HuH-7.5 (cell line): ENCODE measurements at regions not wholly inside any gene's neighbourhood (a gene's known extent, or its start where the extent isn't known, plus 50 kb on each side); places are given as distances from the start of the nearest gene placed in this dataset.
"Not testable (repeated sequence)": the region's sequence is repeated elsewhere in the genome, so short reads cannot be mapped to it uniquely, and the experiment has no call there.

Experiments used
- DNase-seq: peaks from one replicate; pipeline ENCODE4 v3.0.0; 2011; ENCODE audit warnings: low spot score

GRCh38 chr13:97726664-97727280, 226.7 kb upstream of the IPO5 start:
- no peak for DNase-seq

GRCh38 chr13:97727991-97728390, 225.5 kb upstream of the IPO5 start:
- DNase-seq: no peak

- no peak for DNase-seq
These were observed 217.0 kb upstream of the IPO5 start for GRCh38 chr13:97736436-97736835.

- no peak for DNase-seq
These were observed 211.4 kb upstream of the IPO5 start for GRCh38 chr13:97742084-97742483.

GRCh38 chr13:97743938-97744337, 209.5 kb upstream of the IPO5 start:
- no peak for DNase-seq

- DNase-seq: no peak
These were observed 206.8 kb upstream of the IPO5 start for GRCh38 chr13:97746649-97747048.

- DNase-seq: no peak
These were observed 204.3 kb upstream of the IPO5 start for GRCh38 chr13:97749174-97749573.

- no peak for DNase-seq
These were observed 202.0 kb upstream of the IPO5 start for GRCh38 chr13:97751477-97751876.

GRCh38 chr13:97752961-97753668, 200.4 kb upstream of the IPO5 start:
- no peak for DNase-seq

GRCh38 chr13:97753942-97754670, 199.4 kb upstream of the IPO5 start:
- no peak for DNase-seq

- DNase-seq: no peak
These were observed 195.7 kb upstream of the IPO5 start for GRCh38 chr13:97757807-97758206.

GRCh38 chr13:97758317-97758716, 195.2 kb upstream of the IPO5 start:
- DNase-seq: no peak

- no peak for DNase-seq
These were observed 191.5 kb upstream of the IPO5 start for GRCh38 chr13:97761796-97762540.

GRCh38 chr13:97766749-97767148, 186.7 kb upstream of the IPO5 start:
- DNase-seq: no peak

- DNase-seq: no peak
These were observed 185.3 kb upstream of the IPO5 start for GRCh38 chr13:97768134-97768533.

GRCh38 chr13:97770231-97770630, 183.2 kb upstream of the IPO5 start:
- DNase-seq: not testable (repeated sequence)

GRCh38 chr13:97772466-97772865, 181.0 kb upstream of the IPO5 start:
- DNase-seq: not testable (repeated sequence)

- DNase-seq: not testable (repeated sequence)
These were observed 178.9 kb upstream of the IPO5 start for GRCh38 chr13:97774391-97775100.

- DNase-seq: no peak
These were observed 173.0 kb upstream of the IPO5 start for GRCh38 chr13:97780486-97780885.

- DNase-seq: no peak
These were observed 171.6 kb upstream of the IPO5 start for GRCh38 chr13:97781891-97782305.

GRCh38 chr13:97786510-97786909, 167.0 kb upstream of the IPO5 start:
- DNase-seq: no peak

GRCh38 chr13:97797553-97797952, 155.9 kb upstream of the IPO5 start:
- no peak for DNase-seq
